Hepatocyte (in vitro differentiated cells): ENCODE measurements at regions not wholly inside any gene's neighbourhood (a gene's known extent, or its start where the extent isn't known, plus 50 kb on each side); places are given as distances from the start of the nearest gene placed in this dataset.

Experiments used
- DNase-seq: peaks from one replicate; pipeline ENCODE4 v3.0.0-alpha.2; 2016; ENCODE audit warnings: low spot score
- H2AFZ ChIP-seq: fragments of 200-600 bp; sonication (generic); 2 replicates; pipeline ENCODE4 v1.6.0; 2016; ENCODE audit warnings: antibody characterized with exemption, mild to moderate bottlenecking
- H3K27ac ChIP-seq: fragments of 200-600 bp; sonication (generic); 2 replicates; pipeline ENCODE4 v1.5.1; 2016; ENCODE audit warnings: mild to moderate bottlenecking
- H3K27me3 ChIP-seq: fragments of 200-600 bp; sonication (generic); 2 replicates; pipeline ENCODE4 v1.6.1; 2016
- H3K36me3 ChIP-seq: fragments of 200-600 bp; sonication (generic); replicated peaks from 2 replicates; pipeline ENCODE4 v1.5.1; 2016; ENCODE audit warnings: low read depth; ENCODE audit not compliant: insufficient read depth
- H3K4me1 ChIP-seq: fragments of 200-600 bp; sonication (generic); 2 replicates; pipeline ENCODE4 v1.5.1; 2016; ENCODE audit warnings: mild to moderate bottlenecking, moderate library complexity; ENCODE audit not compliant: insufficient read depth
- H3K4me2 ChIP-seq: fragments of 200-600 bp; sonication (generic); 2 replicates; pipeline ENCODE4 v1.6.0; 2016
- H3K4me3 ChIP-seq: fragments of 200-600 bp; sonication (generic); 2 replicates; pipeline ENCODE4 v1.5.1; 2016; ENCODE audit warnings: mild to moderate bottlenecking
- H3K79me2 ChIP-seq: fragments of 200-600 bp; sonication (generic); 2 replicates; pipeline ENCODE4 v1.6.0; 2017; ENCODE audit warnings: mild to moderate bottlenecking
- H3K9me2 ChIP-seq: fragments of 200-600 bp; sonication (generic); replicated peaks from 2 replicates; pipeline ENCODE4 v1.6.0; 2017; ENCODE audit warnings: mild to moderate bottlenecking; ENCODE audit not compliant: insufficient read depth
- H3K9me3 ChIP-seq: fragments of 200-600 bp; sonication (generic); 2 replicates; pipeline ENCODE4 v1.5.1; 2016; ENCODE audit warnings: low read depth, mild to moderate bottlenecking
- H4K20me1 ChIP-seq: fragments of 200-600 bp; sonication (generic); 2 replicates; pipeline ENCODE4 v1.6.0; 2016; ENCODE audit warnings: mild to moderate bottlenecking; ENCODE audit not compliant: insufficient read depth, poor library complexity, severe bottlenecking
- CTCF ChIP-seq: fragments of 200-600 bp; sonication (generic); IDR thresholded peaks from 2 replicates; pipeline ENCODE4 v1.5.1; 2016; ENCODE audit warnings: antibody characterized with exemption, mild to moderate bottlenecking; ENCODE audit not compliant: poor library complexity
- EZH2 ChIP-seq: fragments of 200-600 bp; sonication (generic); IDR thresholded peaks from 2 replicates; pipeline ENCODE4 v1.6.1; 2016; ENCODE audit warnings: antibody characterized with exemption, mild to moderate bottlenecking, borderline replicate concordance
- EZH2phosphoT487 ChIP-seq: fragments of 200-600 bp; sonication (generic); IDR thresholded peaks from one replicate; pipeline ENCODE4 v1.6.1; 2018; ENCODE audit warnings: antibody characterized with exemption, mild to moderate bottlenecking, low read depth, moderate library complexity; ENCODE audit not compliant: unreplicated experiment, severe bottlenecking
- WGBS: methylation state at CpG from one replicate; pipeline ENCODE4 v1.1.6; 2016; ENCODE audit warnings: low lambda C conversion rate; ENCODE audit errors: missing lambda C conversion rate; 5-methylcytosine and 5-hydroxymethylcytosine counted together

DNA sequence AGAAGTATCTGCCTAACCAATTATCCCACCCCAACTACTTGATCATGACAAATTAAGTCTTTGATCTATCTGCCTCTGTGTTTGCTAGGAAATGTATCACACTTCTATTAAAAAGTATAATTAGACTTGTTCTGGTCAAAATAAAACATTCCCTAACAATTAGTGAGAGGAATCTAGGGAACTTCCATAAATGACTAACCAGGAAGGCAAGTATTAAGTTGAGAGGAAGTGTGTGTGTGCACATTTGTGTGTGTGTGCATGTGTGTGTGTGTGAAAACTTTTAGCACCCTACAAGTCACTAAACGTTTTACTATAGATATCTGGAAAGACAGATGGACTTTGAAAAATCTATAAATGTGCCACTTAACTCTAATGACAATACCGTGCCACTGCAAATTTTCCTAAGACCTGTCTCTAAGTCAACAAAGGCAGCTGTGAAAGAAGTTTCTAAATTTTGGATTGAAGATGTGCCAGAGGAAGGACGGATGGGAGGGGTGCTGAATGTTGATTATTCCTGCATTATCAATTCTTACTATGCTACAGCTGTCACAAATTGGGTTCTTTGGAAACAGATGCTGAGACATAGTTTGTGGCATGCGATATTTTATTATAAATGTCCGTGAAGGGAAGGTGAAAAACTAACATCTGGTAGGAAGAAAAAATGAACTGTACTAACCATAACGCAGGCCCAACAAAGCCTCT, 567.1 kb downstream of the PTPRC start:
- no peaks in the 10 kb centered on the region for H3K9me2 ChIP-seq
- no peaks in the 10 kb centered on the region for H3K36me3 ChIP-seq
- no peaks in the 10 kb centered on the region for H3K9me3 ChIP-seq
- no peak overlapping the region for H3K4me3 ChIP-seq
- H4K20me1 ChIP-seq: no peaks in the 10 kb centered on the region
- no peak overlapping the region for H3K27ac ChIP-seq
- H2AFZ ChIP-seq: no peak overlapping the region
- no peak overlapping the region for H3K4me2 ChIP-seq
- TF ChIP-seq EZH2 (no peak), EZH2phosphoT487 (no peak), CTCF (no peak)
- H3K79me2 ChIP-seq: no peaks in the 10 kb centered on the region
- DNase-seq: no peak
- H3K4me1 ChIP-seq: no peaks in the 10 kb centered on the region
- H3K27me3 ChIP-seq: no peaks in the 10 kb centered on the region
- WGBS: 85% methylated on average over 6 of the region's 6 CpGs

DNA sequence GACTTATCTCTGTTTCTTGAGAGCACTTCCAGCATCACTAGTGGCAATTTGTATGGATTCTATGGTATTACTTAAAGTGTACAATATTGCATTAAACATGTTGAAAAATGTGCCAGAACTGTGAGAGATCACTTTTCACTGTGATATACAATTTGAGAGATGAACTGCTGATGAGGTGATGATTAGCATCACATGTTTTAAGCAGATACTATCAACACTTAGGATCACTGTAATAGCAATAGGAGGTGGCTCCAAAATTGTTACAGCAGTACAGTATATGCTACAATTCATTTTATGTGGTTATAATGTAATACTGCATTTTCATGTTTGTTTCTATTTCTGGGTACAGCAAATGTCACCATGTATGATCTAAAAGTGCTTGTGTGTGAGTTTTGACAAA, 570.0 kb downstream of the PTPRC start:
- H3K4me1 ChIP-seq: no peaks in the 10 kb centered on the region
- no peaks in the 10 kb centered on the region for H3K9me2 ChIP-seq
- H2AFZ ChIP-seq: no peak overlapping the region
- no peak overlapping the region for H3K4me2 ChIP-seq
- H3K36me3 ChIP-seq: no peaks in the 10 kb centered on the region
- TF ChIP-seq EZH2: no peak
- TF ChIP-seq EZH2phosphoT487: no peak
- TF ChIP-seq CTCF: no peak
- H3K79me2 ChIP-seq: no peaks in the 10 kb centered on the region
- no peaks in the 10 kb centered on the region for H3K9me3 ChIP-seq
- no peaks in the 10 kb centered on the region for H4K20me1 ChIP-seq
- no peaks in the 10 kb centered on the region for H3K27me3 ChIP-seq
- no peak overlapping the region for H3K27ac ChIP-seq
- H3K4me3 ChIP-seq: no peak overlapping the region
- no peak for DNase-seq

DNA sequence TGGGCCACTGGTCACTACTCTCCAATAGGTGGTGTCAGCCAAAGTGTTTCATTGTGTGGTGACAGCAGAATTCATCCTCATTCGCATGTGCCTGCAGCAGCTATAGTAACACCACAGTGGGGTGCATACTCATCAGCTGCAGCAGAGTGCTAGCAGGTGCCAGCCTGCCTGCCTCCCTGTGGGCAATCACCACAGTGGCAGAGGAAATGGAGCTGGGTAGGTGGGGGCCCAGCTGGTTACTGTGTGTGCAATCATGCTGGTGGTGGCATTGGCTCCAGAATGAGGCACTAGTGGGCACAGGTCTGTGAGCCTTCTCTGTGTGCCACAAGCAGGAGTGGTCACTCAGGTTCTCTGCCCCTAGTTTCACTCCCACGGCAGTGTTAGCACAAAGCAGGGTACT, 579.2 kb downstream of the PTPRC start:
- WGBS: 94% methylated on average over 2 of the region's 2 CpGs
- H2AFZ ChIP-seq: no peak overlapping the region
- DNase-seq: no peak
- H3K4me3 ChIP-seq: no peak overlapping the region
- H3K79me2 ChIP-seq: no peaks in the 10 kb centered on the region
- H3K36me3 ChIP-seq: no peaks in the 10 kb centered on the region
- no peaks in the 10 kb centered on the region for H3K4me1 ChIP-seq
- TF ChIP-seq EZH2: no peak
- no peak for TF ChIP-seq CTCF
- TF ChIP-seq EZH2phosphoT487: no peak
- no peak overlapping the region for H3K4me2 ChIP-seq
- no peaks in the 10 kb centered on the region for H3K9me3 ChIP-seq
- no peaks in the 10 kb centered on the region for H4K20me1 ChIP-seq
- H3K27ac ChIP-seq: no peak overlapping the region
- no peaks in the 10 kb centered on the region for H3K9me2 ChIP-seq
- H3K27me3 ChIP-seq: no peaks in the 10 kb centered on the region

DNA sequence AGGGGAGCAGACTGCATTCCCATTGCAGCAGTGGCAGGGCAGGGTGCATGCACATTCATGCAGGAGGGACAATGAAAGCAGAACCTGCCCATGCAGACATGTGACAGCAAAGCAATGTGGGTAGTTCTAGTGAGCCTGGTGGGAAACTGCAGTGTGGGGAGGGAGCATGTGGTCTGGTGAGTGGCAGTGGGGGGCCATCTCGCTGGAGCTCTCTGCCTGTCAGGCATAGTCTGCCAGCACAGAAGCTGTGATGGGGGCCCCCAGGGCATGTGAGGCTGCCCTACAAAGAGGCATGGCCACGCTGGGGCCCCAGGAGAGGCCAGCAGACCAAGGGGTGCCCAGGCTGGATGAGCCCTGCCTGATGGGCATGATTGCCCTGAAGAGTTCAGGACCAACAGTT, 579.7 kb downstream of the PTPRC start:
- Histone ChIP-seq H4K20me1 (no peaks in the 10 kb centered on the region), H3K27me3 (no peaks in the 10 kb centered on the region), H3K4me2 (no peak overlapping the region), H3K27ac (no peak overlapping the region), H3K79me2 (no peaks in the 10 kb centered on the region), H3K9me2 (no peaks in the 10 kb centered on the region), H2AFZ (no peak overlapping the region), H3K9me3 (no peaks in the 10 kb centered on the region), H3K36me3 (no peaks in the 10 kb centered on the region), H3K4me3 (no peak overlapping the region), H3K4me1 (no peaks in the 10 kb centered on the region)
- 45% methylated on average over 2 of the region's 2 CpGs for WGBS
- TF ChIP-seq EZH2: no peak
- no peak for TF ChIP-seq EZH2phosphoT487
- DNase-seq: no peak
